Peyer's patch (tissue), 4 donors: ENCODE measurements at regions not wholly inside any gene's neighbourhood (a gene's known extent, or its start where the extent isn't known, plus 50 kb on each side); places are given as distances from the start of the nearest gene placed in this dataset.

Source experiments
- CTCF ChIP-seq, 6 experiments: fragments of 450-650 bp in 4 of 6; fragments of 200-600 bp in 2 of 6; sonication (generic) in 1 of 6; IDR thresholded peaks; one replicate each; pipeline ENCODE4 v1.5.1; 2017 to 2019; ENCODE audit warnings: antibody characterized with exemption in 6 of 6, mild to moderate bottlenecking in 3 of 6, moderate library complexity in 1 of 6
- POLR2A ChIP-seq, 2 donors: fragments of 450-650 bp; IDR thresholded peaks; one replicate each; pipeline ENCODE4 v1.5.1; 2017; ENCODE audit warnings: antibody characterized with exemption in 2 of 2, mild to moderate bottlenecking in 2 of 2, moderate library complexity in 2 of 2

GRCh38 chr12:25768151-25768550 lies 190.3 kb upstream of the RASSF8 start:
- TF ChIP-seq POLR2A (IDR thresholded peaks at IDR 0.05): no peak
- TF ChIP-seq CTCF (IDR thresholded peaks at IDR 0.05): no peak
